ENCODE measurements at regions not wholly inside any gene's neighbourhood (a gene's known extent, or its start where the extent isn't known, plus 50 kb on each side); places are given as distances from the start of the nearest gene placed in this dataset.

GRCh38 chr2:16296331-16297250 is 356.2 kb downstream of the MYCN start:
- DNase-seq (ENCODE audit: low spot score) (no peak), ATAC-seq (ENCODE audit: insufficient number of reproducible peaks, low FRiP score, low read depth) (no peak)
- H3K36me3 ChIP-seq: no peaks in the 10 kb centered on the region
- peaks cover 5% of the 10 kb centered on the region for H3K9me3 ChIP-seq
- H3K4me3 ChIP-seq: no peak overlapping the region
- no peaks in the 10 kb centered on the region for H3K4me1 ChIP-seq (ENCODE audit: control insufficient read depth in 1 of 2, low read depth in 2 of 2)
- H3K27me3 ChIP-seq (replicated peaks; ENCODE audit: insufficient read depth): no peaks in the 10 kb centered on the region
- TF ChIP-seq, protein P1, sequence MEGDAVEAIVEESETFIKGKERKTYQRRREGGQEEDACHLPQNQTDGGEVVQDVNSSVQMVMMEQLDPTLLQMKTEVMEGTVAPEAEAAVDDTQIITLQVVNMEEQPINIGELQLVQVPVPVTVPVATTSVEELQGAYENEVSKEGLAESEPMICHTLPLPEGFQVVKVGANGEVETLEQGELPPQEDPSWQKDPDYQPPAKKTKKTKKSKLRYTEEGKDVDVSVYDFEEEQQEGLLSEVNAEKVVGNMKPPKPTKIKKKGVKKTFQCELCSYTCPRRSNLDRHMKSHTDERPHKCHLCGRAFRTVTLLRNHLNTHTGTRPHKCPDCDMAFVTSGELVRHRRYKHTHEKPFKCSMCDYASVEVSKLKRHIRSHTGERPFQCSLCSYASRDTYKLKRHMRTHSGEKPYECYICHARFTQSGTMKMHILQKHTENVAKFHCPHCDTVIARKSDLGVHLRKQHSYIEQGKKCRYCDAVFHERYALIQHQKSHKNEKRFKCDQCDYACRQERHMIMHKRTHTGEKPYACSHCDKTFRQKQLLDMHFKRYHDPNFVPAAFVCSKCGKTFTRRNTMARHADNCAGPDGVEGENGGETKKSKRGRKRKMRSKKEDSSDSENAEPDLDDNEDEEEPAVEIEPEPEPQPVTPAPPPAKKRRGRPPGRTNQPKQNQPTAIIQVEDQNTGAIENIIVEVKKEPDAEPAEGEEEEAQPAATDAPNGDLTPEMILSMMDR (IDR thresholded peaks at IDR 0.05): no peak
- H3K27ac ChIP-seq: no peak overlapping the region

- Histone ChIP-seq H3K4me1 (ENCODE audit: control insufficient read depth in 1 of 2, low read depth in 2 of 2) (no peaks in the 10 kb centered on the region), H3K27ac (no peak overlapping the region), H3K27me3 (replicated peaks; ENCODE audit: insufficient read depth) (no peaks in the 10 kb centered on the region), H3K36me3 (no peaks in the 10 kb centered on the region), H3K4me3 (no peak overlapping the region), H3K9me3 (peaks cover 5% of the 10 kb centered on the region)
- ATAC-seq (ENCODE audit: insufficient number of reproducible peaks, low FRiP score, low read depth) (no peak), DNase-seq (ENCODE audit: low spot score) (no peak)
- TF ChIP-seq, protein P1 (IDR thresholded peaks at IDR 0.05): no peak
Measured at GRCh38 chr2:16296038-16296290, 355.6 kb downstream of the MYCN start.

DNA sequence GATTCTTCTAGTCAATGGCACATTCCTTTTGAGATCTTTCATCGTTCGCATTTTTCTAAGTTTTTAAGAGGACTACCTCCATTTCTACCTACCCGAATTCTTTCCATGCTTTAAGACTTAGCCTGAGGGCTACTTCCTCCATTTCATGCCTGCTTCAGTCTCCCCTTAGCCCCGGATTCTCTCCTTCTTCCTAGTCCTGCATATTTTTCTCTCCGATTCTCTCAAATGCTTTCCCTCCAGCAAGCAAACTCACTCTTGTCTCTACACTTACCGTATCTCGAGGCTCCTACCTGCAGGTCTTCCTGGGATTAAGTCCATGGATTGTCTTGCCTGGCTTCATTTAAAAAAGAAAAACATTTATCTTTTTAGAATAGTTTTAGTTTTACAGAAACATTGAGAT is 354.4 kb downstream of the MYCN start:
- DNase-seq (ENCODE audit: low spot score) (no peak), ATAC-seq (ENCODE audit: insufficient number of reproducible peaks, low FRiP score, low read depth) (no peak)
- no peak overlapping the region for H3K4me3 ChIP-seq
- H3K9me3 ChIP-seq: no peaks in the 10 kb centered on the region
- no peak overlapping the region for H3K27ac ChIP-seq
- no peaks in the 10 kb centered on the region for H3K4me1 ChIP-seq (ENCODE audit: control insufficient read depth in 1 of 2, low read depth in 2 of 2)
- TF ChIP-seq, protein P1 (IDR thresholded peaks at IDR 0.05): no peak
- no peaks in the 10 kb centered on the region for H3K36me3 ChIP-seq
- no peaks in the 10 kb centered on the region for H3K27me3 ChIP-seq (replicated peaks; ENCODE audit: insufficient read depth)

DNA sequence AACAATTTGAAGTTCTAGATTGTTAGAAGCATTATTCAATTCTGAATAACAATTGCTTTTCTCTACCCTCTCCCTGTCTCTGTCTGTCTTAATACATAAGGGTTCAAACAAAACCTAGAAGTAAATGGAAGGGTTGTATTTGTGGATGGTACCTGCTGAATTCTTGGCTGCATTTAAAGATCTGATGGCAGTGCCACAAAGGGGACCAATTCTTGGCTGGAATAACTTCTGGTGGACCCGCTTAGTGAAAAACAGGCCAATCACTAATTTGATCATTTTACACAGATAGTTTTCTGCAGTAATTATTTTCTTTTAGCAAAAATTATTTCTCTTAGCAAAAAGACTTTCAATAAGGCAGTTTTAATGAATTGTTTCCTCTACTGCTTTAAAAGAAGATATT is 353.5 kb downstream of the MYCN start:
- TF ChIP-seq, protein P1 (IDR thresholded peaks at IDR 0.05): no peak
- Histone ChIP-seq H3K36me3 (no peaks in the 10 kb centered on the region), H3K9me3 (no peaks in the 10 kb centered on the region), H3K27me3 (replicated peaks; ENCODE audit: insufficient read depth) (no peaks in the 10 kb centered on the region), H3K4me3 (no peak overlapping the region), H3K4me1 (ENCODE audit: control insufficient read depth in 1 of 2, low read depth in 2 of 2) (no peaks in the 10 kb centered on the region), H3K27ac (no peak overlapping the region)
- no peak for DNase-seq (ENCODE audit: low spot score)
- ATAC-seq (ENCODE audit: insufficient number of reproducible peaks, low FRiP score, low read depth): no peak

- Histone ChIP-seq H3K4me3 (no peak overlapping the region), H3K27ac (no peak overlapping the region), H3K9me3 (no peaks in the 10 kb centered on the region), H3K4me1 (ENCODE audit: control insufficient read depth in 1 of 2, low read depth in 2 of 2) (no peaks in the 10 kb centered on the region), H3K36me3 (no peaks in the 10 kb centered on the region), H3K27me3 (replicated peaks; ENCODE audit: insufficient read depth) (no peaks in the 10 kb centered on the region)
- TF ChIP-seq, protein P1 (IDR thresholded peaks at IDR 0.05): no peak
- DNase-seq (ENCODE audit: low spot score): no peak
- no peak for ATAC-seq (ENCODE audit: insufficient number of reproducible peaks, low FRiP score, low read depth)
Measured at GRCh38 chr2:16293398-16293797, 353.0 kb downstream of the MYCN start.
